SH-SY5Y (cell line): ENCODE measurements at regions not wholly inside any gene's neighbourhood (a gene's known extent, or its start where the extent isn't known, plus 50 kb on each side); places are given as distances from the start of the nearest gene placed in this dataset.

Experiments
- GATA2 ChIP-seq: IDR thresholded peaks from 2 replicates; pipeline ENCODE4 v1.6.1; 2011; ENCODE audit warnings: mild to moderate bottlenecking, low read depth, low read length
- GATA3 ChIP-seq: IDR thresholded peaks from 2 replicates; pipeline ENCODE4 v1.6.1; 2011; ENCODE audit warnings: low read depth, mild to moderate bottlenecking, low read length, moderate library complexity

DNA sequence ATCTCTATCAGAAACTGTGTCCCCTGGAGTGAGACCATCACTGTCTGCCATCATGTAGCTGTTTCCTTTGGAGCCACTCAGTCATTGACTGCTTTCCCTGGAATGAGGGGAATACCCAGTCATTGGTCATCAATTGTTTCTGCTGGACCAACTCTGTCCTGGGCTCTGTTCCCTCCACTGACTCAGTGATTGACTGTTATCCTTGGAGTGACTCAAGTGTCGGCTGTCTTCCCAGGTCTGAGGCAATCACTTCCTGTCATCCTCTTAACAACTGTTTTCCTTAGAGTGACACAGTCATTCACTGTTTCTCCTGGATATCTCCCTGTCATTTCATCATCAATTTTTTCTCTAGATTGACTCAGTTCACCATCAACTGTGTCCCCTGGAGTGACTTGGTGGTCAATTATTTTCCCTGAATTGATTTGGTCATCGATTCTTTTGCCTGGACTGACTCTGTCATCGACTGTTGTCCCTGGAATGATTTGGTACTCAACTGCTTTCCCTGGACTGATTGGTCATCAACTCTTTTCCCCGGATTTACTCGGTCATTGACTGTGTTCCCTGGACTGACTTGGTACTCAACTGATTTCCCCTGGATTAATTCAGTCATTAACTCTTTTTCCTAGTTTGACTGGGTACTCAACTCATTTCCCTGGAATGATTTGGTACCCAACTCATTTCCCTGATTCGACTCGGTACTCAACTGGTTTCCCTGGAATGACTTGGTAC lies 327.9 kb upstream of the VCX start:
- TF ChIP-seq GATA2 (no peak), GATA3 (no peak)
